ENCODE measurements at regions not wholly inside any gene's neighbourhood (a gene's known extent, or its start where the extent isn't known, plus 50 kb on each side); places are given as distances from the start of the nearest gene placed in this dataset.

GRCh38 chr1:50308878-50309277, 114.4 kb downstream of the DMRTA2 start:
- ChIA-PET CTCF (no interaction called here), POLR2A (no interaction called here)
- FAIRE-seq = peak; percentile 24
- Histone ChIP-seq H2AFZ (ENCODE audit: low read depth, low read length) (no peak overlapping the region), H3K79me2 (ENCODE audit: control insufficient read depth, insufficient read depth, low read length) (no peaks in the 10 kb centered on the region), H3K9me1 (replicated peaks; ENCODE audit: control insufficient read depth, extremely low read depth, insufficient read depth, low read length) (no peaks in the 10 kb centered on the region), H3K4me1 (ENCODE audit: control insufficient read depth, extremely low read depth, insufficient read depth, low read length) (no peaks in the 10 kb centered on the region), H3K4me2 (ENCODE audit: insufficient read depth, low read length) (no peak overlapping the region), H3K27me3 (ENCODE audit: control insufficient read depth in 2 of 2, insufficient read depth in 2 of 2, low read length in 2 of 2) (no peaks in the 10 kb centered on the region), H3K9ac (replicated peaks; ENCODE audit: extremely low read depth, insufficient read depth, low read length) (no peak overlapping the region), H3K27ac (ENCODE audit: insufficient read depth, low read depth, low read length) (no peak overlapping the region), H3K36me3 (ENCODE audit: control insufficient read depth in 2 of 2, extremely low read depth in 1 of 2, insufficient read depth in 2 of 2, low read length in 2 of 2) (no peaks in the 10 kb centered on the region), H3K9me3 (replicated peaks; ENCODE audit: control insufficient read depth, insufficient read depth, low read length) (no peaks in the 10 kb centered on the region), H4K20me1 (replicated peaks; ENCODE audit: control insufficient read depth, extremely low read depth, insufficient read depth, low read length) (no peaks in the 10 kb centered on the region), H3K4me3 (replicated peaks in 1 of 3; ENCODE audit: insufficient read depth in 1 of 3, low read depth in 1 of 3, low read length in 3 of 3) (no peak overlapping the region)
- peak; percentile 24 for DNase-seq (ENCODE audit: low read depth, low spot score)
- intact Hi-C loops (cut with micrococcal nuclease) (no loop called here), dilution Hi-C loops (cut with MboI; ENCODE audit: extremely low pct_ligation_motif_present, low sequenced_read_pairs) (no loop called here)
- TF ChIP-seq MAX (IDR thresholded peaks at IDR 0.05; ENCODE audit: insufficient read depth, insufficient read length) = no peak
- no peak for TF ChIP-seq POLR2A (IDR thresholded peaks at IDR 0.05; ENCODE audit: low read depth, low read length)
- TF ChIP-seq EZH2 (IDR thresholded peaks at IDR 0.05; ENCODE audit: borderline replicate concordance, low read depth, low read length, severe bottlenecking) = no peak
- TF ChIP-seq FOS (IDR thresholded peaks at IDR 0.05; ENCODE audit: borderline replicate concordance, insufficient read depth, low read length) = no peak
- no peak for TF ChIP-seq MYC (IDR thresholded peaks at IDR 0.05; ENCODE audit: low read depth, low read length)
- no peak for TF ChIP-seq CTCF (IDR thresholded peaks at IDR 0.05; ENCODE audit: extremely low read depth in 1 of 2, insufficient read depth in 1 of 2, low read depth in 1 of 2, low read length in 2 of 2)
- TF ChIP-seq POLR2AphosphoS5 (IDR thresholded peaks at IDR 0.05; ENCODE audit: insufficient read depth, low read depth, low read length) = no peak
- TF ChIP-seq GATA2 (IDR thresholded peaks at IDR 0.05; ENCODE audit: insufficient read depth, insufficient read length, low read depth, low read length) = no peak
- TF ChIP-seq JUN (IDR thresholded peaks at IDR 0.05; ENCODE audit: borderline replicate concordance, insufficient read depth, insufficient read length, low read depth) = no peak
- BruUV-seq (replicated peaks) = no TSS peak
